ENCODE measurements at regions not wholly inside any gene's neighbourhood (a gene's known extent, or its start where the extent isn't known, plus 50 kb on each side); places are given as distances from the start of the nearest gene placed in this dataset.

GRCh38 chr3:126263539-126263938, 83.2 kb upstream of the ALDH1L1 start:
- H3K27me3 Mint-ChIP-seq (ENCODE audit: insufficient read depth): peaks cover 1% of the 10 kb centered on the region
- no peaks in the 10 kb centered on the region for H3K36me3 Mint-ChIP-seq (ENCODE audit: low read depth)
- H3K27ac Mint-ChIP-seq: no peak overlapping the region
- no peak for DNase-seq (ENCODE audit: low spot score)
- H3K9me3 Mint-ChIP-seq: no peaks in the 10 kb centered on the region
- no peak overlapping the region for H3K4me3 Mint-ChIP-seq
- no peaks in the 10 kb centered on the region for H3K4me1 Mint-ChIP-seq (ENCODE audit: low read depth)
- intact Hi-C loops (cut with micrococcal nuclease): no loop called here

- Mint-ChIP-seq H3K36me3 (ENCODE audit: low read depth) (no peaks in the 10 kb centered on the region), H3K4me1 (ENCODE audit: low read depth) (no peaks in the 10 kb centered on the region), H3K9me3 (no peaks in the 10 kb centered on the region), H3K4me3 (no peak overlapping the region), H3K27ac (no peak overlapping the region), H3K27me3 (ENCODE audit: insufficient read depth) (peaks cover 1% of the 10 kb centered on the region)
- intact Hi-C loops (cut with micrococcal nuclease): no loop called here
- no peak for DNase-seq (ENCODE audit: low spot score)
These were observed 81.8 kb upstream of the ALDH1L1 start for GRCh38 chr3:126262227-126262626.

GRCh38 chr3:126261037-126261436, 80.7 kb upstream of the ALDH1L1 start:
- DNase-seq (ENCODE audit: low spot score): no peak
- H3K27me3 Mint-ChIP-seq (ENCODE audit: insufficient read depth): peaks cover under 1% of the 10 kb centered on the region
- no peaks in the 10 kb centered on the region for H3K4me1 Mint-ChIP-seq (ENCODE audit: low read depth)
- H3K36me3 Mint-ChIP-seq (ENCODE audit: low read depth): no peaks in the 10 kb centered on the region
- no peak overlapping the region for H3K27ac Mint-ChIP-seq
- intact Hi-C loops (cut with micrococcal nuclease): no loop called here
- H3K9me3 Mint-ChIP-seq: no peaks in the 10 kb centered on the region
- H3K4me3 Mint-ChIP-seq: no peak overlapping the region

GRCh38 chr3:126259411-126260391, 79.3 kb upstream of the ALDH1L1 start:
- no peak overlapping the region for H3K27ac Mint-ChIP-seq
- no peaks in the 10 kb centered on the region for H3K27me3 Mint-ChIP-seq (ENCODE audit: insufficient read depth)
- H3K4me3 Mint-ChIP-seq: no peak overlapping the region
- H3K9me3 Mint-ChIP-seq: no peaks in the 10 kb centered on the region
- H3K36me3 Mint-ChIP-seq (ENCODE audit: low read depth): no peaks in the 10 kb centered on the region
- intact Hi-C loops (cut with micrococcal nuclease): no loop called here
- no peak for DNase-seq (ENCODE audit: low spot score)
- no peaks in the 10 kb centered on the region for H3K4me1 Mint-ChIP-seq (ENCODE audit: low read depth)

GRCh38 chr3:126258670-126259069, 78.3 kb upstream of the ALDH1L1 start:
- Mint-ChIP-seq H3K4me3 (no peak overlapping the region), H3K36me3 (ENCODE audit: low read depth) (no peaks in the 10 kb centered on the region), H3K9me3 (no peaks in the 10 kb centered on the region), H3K27ac (no peak overlapping the region), H3K4me1 (ENCODE audit: low read depth) (no peaks in the 10 kb centered on the region), H3K27me3 (ENCODE audit: insufficient read depth) (no peaks in the 10 kb centered on the region)
- intact Hi-C loops (cut with micrococcal nuclease): no loop called here
- DNase-seq (ENCODE audit: low spot score): no peak

- no peak for DNase-seq (ENCODE audit: low spot score)
- no peaks in the 10 kb centered on the region for H3K27me3 Mint-ChIP-seq (ENCODE audit: insufficient read depth)
- intact Hi-C loops (cut with micrococcal nuclease): no loop called here
- H3K36me3 Mint-ChIP-seq (ENCODE audit: low read depth): no peaks in the 10 kb centered on the region
- no peaks in the 10 kb centered on the region for H3K9me3 Mint-ChIP-seq
- H3K4me3 Mint-ChIP-seq: no peak overlapping the region
- H3K4me1 Mint-ChIP-seq (ENCODE audit: low read depth): no peaks in the 10 kb centered on the region
- no peak overlapping the region for H3K27ac Mint-ChIP-seq
These were observed 77.6 kb upstream of the ALDH1L1 start for GRCh38 chr3:126257984-126258383.

GRCh38 chr3:126257174-126257573, 76.8 kb upstream of the ALDH1L1 start:
- intact Hi-C loops (cut with micrococcal nuclease): no loop called here
- Mint-ChIP-seq H3K4me1 (ENCODE audit: low read depth) (no peaks in the 10 kb centered on the region), H3K4me3 (no peak overlapping the region), H3K27ac (no peak overlapping the region), H3K36me3 (ENCODE audit: low read depth) (no peaks in the 10 kb centered on the region), H3K27me3 (ENCODE audit: insufficient read depth) (no peaks in the 10 kb centered on the region), H3K9me3 (no peaks in the 10 kb centered on the region)
- no peak for DNase-seq (ENCODE audit: low spot score)

- Mint-ChIP-seq H3K27ac (no peak overlapping the region), H3K4me1 (ENCODE audit: low read depth) (no peaks in the 10 kb centered on the region), H3K4me3 (no peak overlapping the region), H3K9me3 (no peaks in the 10 kb centered on the region), H3K36me3 (ENCODE audit: low read depth) (no peaks in the 10 kb centered on the region), H3K27me3 (ENCODE audit: insufficient read depth) (peaks cover 3% of the 10 kb centered on the region)
- no peak for DNase-seq (ENCODE audit: low spot score)
- intact Hi-C loops (cut with micrococcal nuclease): no loop called here
These were observed 75.9 kb upstream of the ALDH1L1 start for GRCh38 chr3:126256251-126256650.

GRCh38 chr3:126253072-126253471, 72.7 kb upstream of the ALDH1L1 start:
- DNase-seq (ENCODE audit: low spot score): no peak
- intact Hi-C loops (cut with micrococcal nuclease): no loop called here
- Mint-ChIP-seq H3K4me1 (ENCODE audit: low read depth) (no peaks in the 10 kb centered on the region), H3K36me3 (ENCODE audit: low read depth) (no peaks in the 10 kb centered on the region), H3K9me3 (no peaks in the 10 kb centered on the region), H3K27me3 (ENCODE audit: insufficient read depth) (peaks cover 3% of the 10 kb centered on the region), H3K27ac (no peak overlapping the region), H3K4me3 (no peak overlapping the region)

GRCh38 chr3:126252373-126252772, 72.0 kb upstream of the ALDH1L1 start:
- intact Hi-C loops (cut with micrococcal nuclease): no loop called here
- Mint-ChIP-seq H3K27ac (no peak overlapping the region), H3K4me1 (ENCODE audit: low read depth) (no peaks in the 10 kb centered on the region), H3K27me3 (ENCODE audit: insufficient read depth) (peaks cover 3% of the 10 kb centered on the region), H3K4me3 (no peak overlapping the region), H3K36me3 (ENCODE audit: low read depth) (no peaks in the 10 kb centered on the region), H3K9me3 (no peaks in the 10 kb centered on the region)
- DNase-seq (ENCODE audit: low spot score): no peak

- Mint-ChIP-seq H3K4me3 (no peak overlapping the region), H3K27ac (no peak overlapping the region), H3K9me3 (no peaks in the 10 kb centered on the region), H3K36me3 (ENCODE audit: low read depth) (no peaks in the 10 kb centered on the region), H3K27me3 (ENCODE audit: insufficient read depth) (no peaks in the 10 kb centered on the region), H3K4me1 (ENCODE audit: low read depth) (no peaks in the 10 kb centered on the region)
- intact Hi-C loops (cut with micrococcal nuclease): loop anchor here (1.0 kb wide), 1 partner anchor 143 kb away; no protein-coding TSS in a partner anchor
- DNase-seq (ENCODE audit: low spot score): no peak
These were observed 65.7 kb upstream of the ALDH1L1 start for GRCh38 chr3:126245811-126246727.

Measured in activated T-helper 1 cell treated with anti-CD3 and anti-CD28 coated beads, Interleukin-12 subunit alpha, Interleukin-12 subunit beta, Interleukin-2, Interleukin-4 antibody, amounts not matched to agents 30 ng/mL and 10 ng/mL and 1 ng/mL, durations not matched to agents 14 hours and 24 hours and 36 hours (primary cell).